ENCODE measurements at regions not wholly inside any gene's neighbourhood (a gene's known extent, or its start where the extent isn't known, plus 50 kb on each side); places are given as distances from the start of the nearest gene placed in this dataset.

DNA sequence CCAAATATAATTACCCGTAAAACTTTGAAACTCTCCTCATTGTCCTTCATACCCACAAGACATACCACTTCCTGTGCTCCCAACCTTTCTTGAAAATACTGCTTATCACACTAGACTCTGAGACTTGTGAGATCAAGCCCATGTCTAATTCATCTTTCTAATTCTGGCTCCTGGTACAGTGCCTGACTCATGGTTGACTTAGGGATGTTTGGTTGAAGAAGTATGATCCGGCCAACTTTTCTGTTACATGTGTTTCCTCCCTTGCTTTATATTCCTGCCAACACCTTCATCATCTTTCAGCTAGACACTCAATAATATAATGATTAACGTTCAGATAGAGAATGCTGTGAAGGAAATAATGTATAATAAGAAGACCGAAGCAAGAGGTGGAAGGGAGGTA lies 58.2 kb downstream of the MEX3B start:
- intact Hi-C loops (cut with micrococcal nuclease), result no loop called here

DNA sequence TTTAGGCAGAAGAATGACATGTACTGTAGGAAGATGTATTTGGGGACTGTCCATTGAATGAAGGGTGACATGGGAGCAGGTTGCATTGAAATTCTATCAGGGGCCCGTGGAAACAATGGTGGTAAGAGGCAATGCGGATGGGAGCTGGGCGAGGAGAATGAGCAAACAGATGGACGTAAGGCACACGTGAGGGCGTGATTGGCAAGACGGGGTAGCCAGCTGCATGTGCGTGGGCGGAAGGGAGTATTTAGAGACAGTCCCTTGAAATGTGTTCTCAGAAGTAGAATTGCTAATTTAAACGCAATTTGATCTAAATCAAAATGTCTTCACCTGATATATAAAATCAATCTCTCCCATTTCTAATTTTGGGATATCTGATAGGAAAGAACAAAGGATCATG lies 62.3 kb downstream of the MEX3B start:
- intact Hi-C loops (cut with micrococcal nuclease), result no loop called here

DNA sequence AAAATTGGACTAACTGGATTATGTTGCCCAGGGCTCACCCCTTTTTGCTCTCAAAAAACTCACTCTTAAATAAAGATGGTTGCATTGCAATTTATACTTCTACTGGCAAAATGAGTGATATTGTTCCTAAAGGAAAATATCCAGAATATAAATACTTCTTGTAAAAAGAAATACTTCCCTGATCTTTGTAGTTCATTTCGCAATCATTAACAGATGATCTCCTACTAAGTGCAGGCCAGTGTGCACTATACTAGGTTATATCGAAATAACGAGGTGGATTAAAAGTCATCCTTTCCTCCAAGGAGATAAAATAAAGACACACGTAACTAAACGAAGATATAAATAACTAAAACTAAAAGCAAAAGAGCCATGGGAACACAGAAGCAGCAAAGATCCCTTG lies 63.0 kb downstream of the MEX3B start:
- intact Hi-C loops (cut with micrococcal nuclease), result no loop called here

DNA sequence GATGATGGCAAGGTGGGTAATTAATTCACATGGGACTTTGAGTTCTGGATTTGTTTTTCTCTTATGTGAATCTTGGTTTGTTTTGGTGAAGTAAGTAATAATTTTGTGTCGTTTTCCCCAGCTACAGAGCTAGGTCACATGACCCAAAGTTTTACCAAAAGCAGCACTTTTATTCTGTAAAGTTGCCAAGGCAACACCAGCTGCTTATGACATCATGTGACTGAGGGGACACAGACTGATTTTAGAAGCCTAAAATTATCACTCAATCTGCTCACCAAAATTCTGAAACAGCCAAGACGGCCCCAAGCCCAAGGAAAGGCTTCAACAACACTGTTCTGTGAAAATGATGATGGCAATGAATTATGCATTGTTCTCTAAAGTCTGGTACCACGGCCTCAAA lies 63.9 kb downstream of the MEX3B start:
- intact Hi-C loops (cut with micrococcal nuclease), result no loop called here

DNA sequence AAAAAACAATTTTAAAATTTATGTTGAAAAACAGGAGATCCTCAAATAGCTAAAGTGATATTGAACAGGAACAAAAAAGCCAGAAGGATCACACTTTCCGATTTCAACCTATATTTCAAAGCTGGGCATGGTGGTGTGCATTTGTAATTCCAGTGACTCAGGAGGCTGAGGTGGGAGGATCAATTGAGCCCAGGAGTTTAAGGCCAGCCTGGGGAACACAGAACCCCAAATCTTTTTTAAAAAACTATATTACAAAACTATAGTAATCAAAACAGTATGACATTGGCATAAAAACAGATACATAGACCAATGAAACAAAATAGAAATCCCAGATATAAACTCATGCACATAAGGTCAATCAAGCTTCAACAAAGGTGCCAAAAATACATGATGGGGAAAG lies 68.4 kb downstream of the MEX3B start:
- intact Hi-C loops (cut with micrococcal nuclease), result no loop called here

DNA sequence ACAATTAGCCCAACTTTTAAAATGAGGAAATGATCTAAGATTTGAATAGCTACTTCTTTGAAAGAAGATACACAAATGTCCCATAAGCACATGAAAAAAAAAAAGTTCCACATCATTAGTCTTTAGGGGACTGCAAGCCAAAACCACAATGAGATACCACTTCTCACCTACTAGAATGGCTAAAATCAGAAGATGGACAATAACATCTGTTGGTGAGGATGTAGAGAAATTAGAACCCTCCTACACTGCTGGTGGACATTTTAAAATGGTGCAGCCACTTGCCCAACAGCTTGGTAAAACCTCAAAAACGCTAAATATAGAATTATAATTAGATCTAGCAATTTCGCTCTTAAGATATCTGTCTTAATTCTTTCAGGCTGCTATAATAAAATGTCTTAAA lies 77.1 kb downstream of the MEX3B start:
- intact Hi-C loops (cut with micrococcal nuclease), result no loop called here

DNA sequence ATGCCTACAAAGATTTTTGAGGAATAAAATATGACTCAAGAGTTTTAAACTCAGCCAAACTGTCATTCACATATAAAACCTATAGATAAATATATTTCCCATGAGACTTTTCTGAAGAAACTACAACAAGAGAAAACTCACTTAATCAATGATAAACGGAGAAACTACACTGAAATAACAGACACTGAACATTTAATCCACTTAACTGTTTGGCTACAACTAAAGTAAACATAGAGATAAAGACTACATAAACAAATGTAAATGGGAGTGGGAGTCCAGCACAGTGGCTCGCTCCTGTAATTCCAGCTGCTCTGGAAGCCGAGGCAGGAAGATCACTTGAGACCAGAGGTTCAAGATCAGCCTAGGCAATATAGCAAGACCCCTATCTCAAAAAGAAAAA lies 79.2 kb downstream of the MEX3B start:
- intact Hi-C loops (cut with micrococcal nuclease), result no loop called here

DNA sequence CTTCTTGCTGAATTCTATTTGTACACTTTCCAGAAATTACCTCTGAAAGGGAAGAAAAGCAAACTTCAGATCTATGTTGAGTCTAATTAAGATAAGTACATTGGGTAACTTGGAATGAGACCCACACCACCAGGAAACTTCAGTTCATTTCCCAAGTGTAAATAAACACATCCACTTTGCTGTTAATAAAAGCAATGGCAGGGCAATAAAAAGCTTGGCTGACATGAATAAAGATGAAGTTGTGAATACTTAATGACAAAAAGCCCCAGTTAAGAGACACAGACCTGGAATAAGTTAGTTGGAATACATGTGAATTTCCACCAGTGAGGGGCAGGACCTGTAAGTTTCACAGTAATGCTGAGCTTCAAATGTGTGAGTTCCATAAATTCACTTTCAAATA lies 83.3 kb downstream of the MEX3B start:
- intact Hi-C loops (cut with micrococcal nuclease), result no loop called here

DNA sequence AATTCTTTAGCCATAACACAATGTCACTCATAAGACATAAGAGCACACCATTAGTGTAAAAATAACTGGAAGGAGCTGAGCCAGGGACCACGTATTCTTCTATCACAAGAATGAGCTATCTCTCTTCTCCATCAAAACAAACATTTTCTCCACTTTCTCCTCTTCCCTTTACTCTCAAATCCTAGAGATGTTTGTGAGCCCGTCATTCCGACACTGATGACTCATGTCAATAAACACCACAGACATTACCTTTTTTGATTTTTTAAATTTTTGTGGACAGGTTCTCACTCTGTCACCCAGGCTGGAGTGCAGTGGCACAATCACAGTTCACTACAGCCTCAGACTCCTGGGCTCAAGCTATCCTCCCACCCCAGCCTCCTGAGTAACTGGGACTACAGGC lies 86.6 kb downstream of the MEX3B start:
- intact Hi-C loops (cut with micrococcal nuclease), result no loop called here

DNA sequence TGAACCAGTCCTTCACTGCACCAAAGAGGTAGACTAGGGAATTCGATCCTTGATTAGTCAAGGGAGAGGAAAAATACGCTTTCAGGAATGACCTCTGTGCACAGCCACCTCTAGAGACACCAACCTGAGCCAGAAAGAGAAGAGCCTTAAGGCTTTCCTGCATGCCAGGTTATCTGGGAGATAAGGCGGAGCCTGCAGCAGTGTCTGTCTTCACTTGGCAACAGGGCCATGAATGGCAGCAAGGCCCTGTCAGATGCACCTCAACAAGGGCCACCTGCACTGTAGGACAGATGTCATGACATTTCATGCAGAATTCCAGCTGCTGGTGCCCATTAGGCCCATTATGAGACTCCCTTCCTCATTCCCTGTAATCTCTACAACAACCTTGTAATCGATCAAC lies 88.1 kb downstream of the MEX3B start:
- intact Hi-C loops (cut with micrococcal nuclease), result no loop called here

DNA sequence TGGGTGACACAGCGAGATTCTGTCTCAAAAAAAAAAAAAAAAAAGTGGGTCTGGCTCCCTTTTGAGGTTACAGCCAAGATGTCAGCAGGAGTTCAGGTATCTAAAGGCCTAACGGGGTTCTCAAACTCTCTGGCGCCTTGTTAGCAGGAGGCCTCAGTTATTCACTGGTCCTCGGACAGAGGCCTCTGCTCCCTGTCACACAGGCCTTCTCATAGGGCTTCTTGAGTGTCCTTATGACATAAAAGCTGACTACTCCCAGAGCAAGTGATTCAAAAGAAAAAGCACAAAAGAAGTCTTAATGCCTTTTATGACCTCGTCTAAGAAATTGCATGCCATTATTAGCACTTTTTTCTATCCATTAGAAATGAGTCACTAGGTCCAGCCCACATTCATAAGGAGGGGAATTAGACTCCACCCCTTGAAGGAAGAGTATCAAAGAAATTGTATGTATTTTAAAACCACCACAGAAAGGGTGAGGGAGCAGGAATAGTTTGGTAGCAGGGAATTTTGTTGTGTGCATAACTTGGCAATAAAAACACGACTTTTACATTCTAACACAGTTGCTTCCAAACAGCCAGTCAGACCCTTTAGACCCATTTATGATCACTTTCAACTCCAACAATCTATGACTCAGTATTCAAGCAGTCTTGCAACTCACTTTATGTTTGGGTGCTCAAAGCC lies 90.3 kb downstream of the MEX3B start:
- intact Hi-C loops (cut with micrococcal nuclease), result no loop called here

DNA sequence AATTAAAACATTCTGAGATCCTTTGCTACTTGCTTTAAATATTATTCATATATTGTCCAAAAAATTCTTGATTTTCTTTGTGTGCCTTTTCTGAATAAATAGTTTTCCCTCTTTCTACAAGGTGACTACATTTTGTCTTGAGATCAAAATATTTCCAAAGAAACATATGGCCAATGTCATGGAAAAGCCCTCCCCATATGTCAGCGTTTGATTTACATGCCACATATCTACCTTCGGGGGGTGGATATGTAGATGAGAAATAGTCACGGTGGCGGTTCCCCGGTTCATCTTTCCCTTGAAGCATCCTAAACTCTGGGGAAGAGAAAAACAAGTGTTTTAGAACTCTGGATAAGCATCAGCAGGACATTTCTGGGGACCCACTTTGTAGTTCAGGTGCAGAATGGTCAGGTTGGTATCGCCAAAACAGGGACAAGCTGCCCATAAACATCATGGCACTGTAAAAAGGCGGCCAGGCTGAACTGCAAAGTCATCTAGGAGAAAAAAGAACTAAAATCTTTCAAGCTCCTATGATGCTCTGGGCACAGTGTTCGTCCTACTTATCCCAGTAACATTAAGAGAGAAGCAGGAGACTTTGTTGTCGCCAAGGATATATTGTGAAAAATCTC lies 91.5 kb downstream of the MEX3B start:
- intact Hi-C loops (cut with micrococcal nuclease), result no loop called here

DNA sequence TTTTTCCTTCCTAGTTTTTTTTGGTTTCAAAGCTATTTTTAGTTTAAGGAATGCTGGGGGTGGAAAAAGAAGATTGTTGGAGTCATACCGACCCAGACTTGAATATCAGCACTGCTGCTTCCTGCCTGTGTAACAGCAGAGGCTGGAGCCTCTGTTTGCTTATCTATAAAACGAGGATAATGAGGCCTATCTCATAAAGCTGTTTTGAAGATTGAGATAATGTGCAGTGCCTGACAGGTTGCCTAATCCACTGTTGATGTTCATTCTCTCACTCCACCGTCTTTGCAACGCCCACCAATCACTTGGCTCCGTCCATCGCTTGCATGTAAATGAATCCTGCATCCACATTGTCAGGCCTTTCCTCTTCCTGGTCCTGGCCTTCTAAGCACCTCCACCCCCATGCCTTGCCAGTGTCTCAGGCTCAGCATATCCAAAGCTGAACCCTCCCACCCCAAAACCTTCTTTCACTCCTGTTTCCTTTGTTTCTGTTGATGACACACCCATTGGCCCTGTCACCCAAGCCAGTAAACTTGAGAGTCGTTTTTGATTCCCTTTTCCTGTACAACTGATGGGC lies 94.9 kb downstream of the MEX3B start:
- intact Hi-C loops (cut with micrococcal nuclease), result no loop called here

DNA sequence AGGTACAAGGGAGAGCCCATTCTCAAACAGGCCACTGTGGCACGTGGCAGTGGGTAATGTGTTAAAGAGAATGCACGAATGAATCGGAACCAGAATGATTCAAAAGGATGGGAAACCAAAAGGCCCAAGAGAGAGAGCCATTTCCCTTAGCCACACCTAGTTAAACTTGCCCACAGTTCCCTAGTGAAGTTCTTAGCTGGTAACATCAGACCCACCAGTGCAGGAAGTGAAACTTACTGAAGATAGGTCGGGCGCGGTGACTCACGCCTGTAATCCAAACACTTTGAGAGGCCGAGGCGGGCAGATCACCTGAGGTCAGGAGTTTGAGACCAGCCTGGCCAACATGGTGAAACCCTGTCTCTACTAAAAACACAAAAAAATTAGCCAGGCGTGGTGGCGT lies 97.1 kb downstream of the MEX3B start:
- intact Hi-C loops (cut with micrococcal nuclease), result no loop called here

DNA sequence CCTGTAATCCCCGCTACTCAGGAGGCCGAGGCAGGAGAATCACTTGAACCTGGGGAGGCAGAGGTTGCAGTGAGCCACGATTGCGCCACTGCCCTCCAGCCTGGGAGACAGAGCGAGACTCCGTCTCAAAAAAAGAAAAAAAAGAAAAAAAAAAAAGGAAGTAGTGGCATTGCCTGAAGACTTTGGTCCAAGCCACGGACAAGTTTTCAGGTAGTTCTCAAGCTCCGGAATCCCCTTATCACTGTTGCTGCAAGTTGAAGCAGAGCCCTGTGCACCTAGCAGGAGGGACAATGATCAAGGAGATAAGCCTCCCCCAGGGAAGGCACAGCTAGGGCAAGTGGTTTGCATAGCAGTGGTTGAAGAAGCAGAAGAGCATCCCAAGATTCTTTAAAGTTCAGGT lies 97.6 kb downstream of the MEX3B start:
- intact Hi-C loops (cut with micrococcal nuclease), result no loop called here

DNA sequence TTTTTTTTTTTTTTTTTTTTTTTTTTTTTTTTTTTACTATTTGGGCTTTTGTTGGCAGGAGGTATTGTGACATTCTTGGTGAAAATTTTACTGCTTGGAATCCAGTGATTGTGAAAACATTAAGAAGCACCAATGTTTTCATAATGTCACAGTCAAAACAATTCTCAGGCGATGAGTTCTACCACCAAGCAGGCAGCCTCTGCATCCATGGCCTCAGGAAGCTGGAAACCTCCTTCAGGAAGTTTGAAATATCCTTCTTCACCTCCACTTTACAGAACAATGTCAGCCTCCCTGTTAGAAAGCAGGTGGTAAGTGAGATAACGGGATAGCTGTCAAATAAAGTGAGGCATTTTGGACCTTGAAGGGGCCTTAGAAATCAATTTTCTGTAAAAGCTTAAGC lies 98.3 kb downstream of the MEX3B start:
- intact Hi-C loops (cut with micrococcal nuclease), result no loop called here

DNA sequence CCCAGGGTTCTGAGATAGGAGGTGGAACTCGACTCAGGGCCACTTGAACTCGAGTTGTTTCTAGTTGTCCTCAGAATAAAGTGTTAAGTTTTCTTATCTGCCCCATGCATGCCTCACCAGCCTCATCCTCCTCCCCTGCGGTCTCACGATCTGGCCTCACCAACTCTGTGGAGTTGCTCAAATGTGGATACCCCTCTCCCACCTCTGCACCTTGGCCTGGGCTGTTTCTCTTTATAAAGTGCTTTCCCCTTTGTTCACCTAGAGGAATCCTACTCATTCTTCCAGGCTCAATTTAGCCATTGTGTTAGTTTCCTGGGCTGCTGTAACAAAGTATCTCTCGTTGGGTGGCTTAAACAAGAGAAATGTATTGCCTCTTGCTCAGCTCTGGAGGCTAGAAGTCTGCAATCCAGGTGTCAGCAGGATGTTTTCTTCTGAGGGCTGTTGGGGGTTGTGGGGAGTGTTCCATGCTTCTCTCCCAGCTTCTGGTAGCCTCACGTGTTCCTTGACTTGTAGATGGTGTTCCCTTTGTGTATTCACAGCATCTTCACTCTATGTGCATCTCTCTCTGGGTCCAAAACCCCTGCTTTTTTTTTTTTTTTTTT lies 100.7 kb downstream of the MEX3B start:
- intact Hi-C loops (cut with micrococcal nuclease), result no loop called here

DNA sequence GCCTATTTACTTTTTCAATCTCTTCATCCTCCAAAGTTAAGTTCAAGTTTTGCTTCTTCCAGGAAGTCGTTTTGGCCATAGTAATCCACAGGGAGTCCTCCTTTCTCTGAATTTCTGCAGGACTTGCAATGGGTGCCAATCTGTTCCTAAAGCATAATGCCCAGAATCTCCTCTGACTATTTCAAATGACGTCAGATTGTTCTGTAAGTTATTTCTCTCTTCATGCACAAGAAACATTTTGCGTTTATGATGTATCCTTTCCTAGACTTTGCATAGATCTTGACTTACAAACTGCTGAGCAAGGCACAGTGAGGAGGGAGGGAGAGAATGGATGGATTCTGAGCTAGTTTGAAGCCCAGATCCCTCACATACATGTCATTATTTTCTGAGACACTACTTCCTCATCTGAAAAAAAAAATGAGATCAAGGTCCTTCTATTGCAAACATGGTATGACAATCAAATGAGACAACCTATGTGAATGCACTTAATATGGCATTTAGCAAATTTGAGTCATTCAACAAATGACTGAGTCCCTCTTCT lies 103.1 kb downstream of the MEX3B start:
- intact Hi-C loops (cut with micrococcal nuclease), result no loop called here

DNA sequence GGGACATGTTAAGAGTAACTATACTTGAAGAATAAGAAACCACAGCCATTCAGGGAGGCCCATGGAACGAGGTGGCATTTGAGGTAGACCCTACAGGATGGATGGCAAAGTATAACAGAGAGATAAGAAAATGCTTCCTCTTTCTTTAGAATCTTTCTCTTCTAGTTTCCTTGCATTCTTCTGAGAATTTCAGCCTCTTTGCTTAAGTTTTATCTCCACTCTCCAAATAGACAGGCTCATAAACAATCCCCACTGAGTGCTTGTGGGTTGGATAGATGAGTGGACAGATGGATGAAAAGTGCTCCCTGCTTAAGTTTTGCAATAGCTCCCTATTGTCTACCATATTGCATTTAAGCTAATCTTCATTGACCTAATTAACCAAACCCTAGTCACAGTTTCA lies 103.7 kb downstream of the MEX3B start:
- intact Hi-C loops (cut with micrococcal nuclease), result no loop called here

DNA sequence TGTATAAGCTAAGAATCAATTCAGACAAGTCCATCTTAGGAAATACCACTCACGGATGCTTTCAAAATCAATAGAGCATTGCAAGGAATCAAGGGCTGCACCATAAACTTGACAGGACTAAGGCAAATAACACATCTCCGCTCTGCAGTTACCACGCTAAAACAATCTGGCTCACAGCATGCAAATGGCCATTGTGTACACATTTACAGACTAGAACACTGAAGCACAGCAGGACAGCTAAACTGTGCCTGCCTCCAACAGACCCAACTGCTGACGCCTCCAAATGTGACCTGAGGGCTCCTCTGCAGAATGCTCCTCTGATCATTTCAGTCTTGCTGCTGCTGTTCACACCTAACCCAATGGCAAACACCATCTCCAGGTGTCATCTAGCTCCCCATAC lies 104.3 kb downstream of the MEX3B start:
- intact Hi-C loops (cut with micrococcal nuclease), result no loop called here

DNA sequence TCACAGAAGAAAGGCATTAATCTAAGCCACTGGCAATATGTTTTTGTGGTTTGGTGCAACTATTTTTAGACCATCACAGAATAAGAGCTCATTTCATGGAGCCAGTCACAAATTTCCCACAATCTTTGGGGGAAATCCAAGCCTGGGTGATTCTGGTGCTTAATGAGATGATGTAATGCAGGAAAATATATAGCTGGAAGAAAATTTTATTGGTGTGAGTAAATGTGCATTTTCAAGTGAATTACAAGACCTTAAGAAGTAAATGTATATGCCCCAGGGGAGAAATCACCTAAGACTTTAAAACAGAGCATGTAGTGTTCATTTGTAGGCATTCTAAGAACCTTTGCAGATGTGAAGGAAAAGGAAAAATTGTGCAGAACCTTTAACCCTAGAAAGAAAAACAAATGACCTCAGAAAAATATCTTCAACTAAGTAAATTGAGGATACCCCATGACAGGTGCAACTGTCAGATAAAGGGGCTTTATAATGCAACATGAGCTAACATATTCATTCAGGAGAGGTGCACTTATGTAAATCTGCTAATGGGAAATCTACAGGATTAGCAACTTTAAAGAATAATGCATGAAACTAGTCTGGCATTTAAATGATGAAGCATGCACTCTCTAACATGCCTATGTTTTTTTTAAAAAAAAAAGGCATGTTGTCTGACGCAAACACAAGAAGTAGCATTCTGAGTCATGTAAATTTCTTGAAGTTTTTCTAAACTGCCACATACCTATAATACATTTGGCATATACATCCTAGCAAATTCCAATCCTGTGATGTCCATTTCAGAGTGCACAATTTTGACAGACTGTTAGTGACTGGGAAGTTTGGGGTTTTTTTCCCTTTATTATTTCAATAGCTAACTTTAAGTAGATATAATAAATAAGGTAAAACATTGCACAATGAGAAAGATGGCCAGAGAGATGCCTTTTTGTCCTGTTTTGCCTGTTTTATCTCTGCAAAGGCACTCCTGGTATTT lies 105.1 kb downstream of the MEX3B start:
- intact Hi-C loops (cut with micrococcal nuclease), result no loop called here
